DND-41 (cell line): ENCODE measurements at regions not wholly inside any gene's neighbourhood (a gene's known extent, or its start where the extent isn't known, plus 50 kb on each side); places are given as distances from the start of the nearest gene placed in this dataset.

Experiments
- ATAC-seq: fragments of 200-7000 bp; cut with Tn5 transposase; 3 replicates; pipeline ENCODE4 v1.9.1; 2021; ENCODE audit warnings: low read depth; ENCODE audit not compliant: insufficient read depth
- DNase-seq: peaks from one replicate; pipeline ENCODE4 v3.0.0-alpha.2; 2020
- H2AFZ ChIP-seq: 2 replicates; pipeline ENCODE4 v1.6.0; 2012; ENCODE audit warnings: low read depth, low read length
- H3K27ac ChIP-seq: 2 replicates; pipeline ENCODE4 v1.5.1; 2012; ENCODE audit warnings: low read length, inconsistent platforms
- H3K27me3 ChIP-seq: fragments of 200-600 bp; sonication (generic); 2 replicates; pipeline ENCODE4 v1.6.0; 2012; ENCODE audit warnings: low read length, mild to moderate bottlenecking, inconsistent platforms; ENCODE audit not compliant: insufficient read depth, poor library complexity
- H3K36me3 ChIP-seq: 2 replicates; pipeline ENCODE4 v1.5.1; 2012; ENCODE audit warnings: low read length, inconsistent platforms; ENCODE audit not compliant: insufficient read depth
- H3K4me1 ChIP-seq: 2 replicates; pipeline ENCODE4 v1.5.1; 2012; ENCODE audit warnings: mild to moderate bottlenecking, low read length; ENCODE audit not compliant: insufficient read depth
- H3K4me2 ChIP-seq: 2 replicates; pipeline ENCODE4 v1.6.0; 2012; ENCODE audit warnings: mild to moderate bottlenecking, moderate library complexity, low read length, inconsistent platforms; ENCODE audit not compliant: insufficient read depth
- H3K4me3 ChIP-seq, 2 experiments: fragments of 200-600 bp in 1 of 2; shearing (Covaris generic) in 1 of 2; 2 replicates each; pipeline ENCODE4 v1.5.1; 2012 to 2016; ENCODE audit warnings: inconsistent platforms in 2 of 2, low read length in 2 of 2, mild to moderate bottlenecking in 2 of 2, low read depth in 1 of 2, moderate library complexity in 1 of 2
- H3K79me2 ChIP-seq: 2 replicates; pipeline ENCODE4 v1.6.0; 2012; ENCODE audit warnings: low read length, inconsistent platforms; ENCODE audit not compliant: insufficient read depth
- H3K9ac ChIP-seq: 2 replicates; pipeline ENCODE4 v1.6.0; 2012; ENCODE audit warnings: low read depth, mild to moderate bottlenecking, inconsistent platforms, low read length, moderate library complexity
- H3K9me3 ChIP-seq: 2 replicates; pipeline ENCODE4 v1.5.1; 2012; ENCODE audit warnings: low read length, moderate library complexity, mild to moderate bottlenecking, inconsistent platforms; ENCODE audit not compliant: insufficient read depth, severe bottlenecking
- H4K20me1 ChIP-seq: 2 replicates; pipeline ENCODE4 v1.6.0; 2012; ENCODE audit warnings: low read length; ENCODE audit not compliant: insufficient read depth
- EZH2 ChIP-seq: IDR thresholded peaks from 3 replicates; pipeline ENCODE4 v1.6.1; 2012; ENCODE audit warnings: borderline replicate concordance, low read depth, mild to moderate bottlenecking, moderate library complexity, low read length, inconsistent platforms; ENCODE audit not compliant: severe bottlenecking
- TF ChIP-seq, protein P1 (sequence below): IDR thresholded peaks from 2 replicates; pipeline ENCODE4 v1.5.1; 2012; ENCODE audit warnings: borderline replicate concordance, low read length, moderate library complexity, mild to moderate bottlenecking; ENCODE audit not compliant: poor library complexity, severe bottlenecking; ENCODE audit errors: extremely low read depth

DNA sequence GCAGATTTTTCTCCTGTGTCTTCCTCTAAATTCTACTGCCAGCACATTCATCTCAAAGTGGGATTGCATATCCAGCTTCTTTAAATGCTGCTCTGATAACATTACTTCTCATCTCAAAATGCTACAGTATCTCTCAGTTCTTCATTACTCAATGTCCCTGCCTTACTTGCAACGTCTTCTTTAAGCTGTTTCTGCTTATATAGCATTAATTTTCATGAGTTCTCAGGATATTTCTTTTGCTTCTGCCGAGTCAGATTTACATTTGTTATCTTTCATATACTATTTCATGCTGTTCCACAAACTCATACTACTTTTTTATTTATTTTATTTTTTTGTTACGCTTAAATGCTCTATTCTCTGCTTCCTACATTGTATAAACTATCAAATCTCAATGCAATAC is 1223.5 kb upstream of the FAM98A start:
- no peaks in the 10 kb centered on the region for H4K20me1 ChIP-seq
- H3K4me1 ChIP-seq, result no peaks in the 10 kb centered on the region
- no peaks in the 10 kb centered on the region for H3K27me3 ChIP-seq
- H3K79me2 ChIP-seq, result no peaks in the 10 kb centered on the region
- H3K4me2 ChIP-seq, result no peak overlapping the region
- no peak overlapping the region for H3K4me3 ChIP-seq
- no peak overlapping the region for H3K9ac ChIP-seq
- H3K27ac ChIP-seq, result no peak overlapping the region
- no peaks in the 10 kb centered on the region for H3K9me3 ChIP-seq
- no peak overlapping the region for H2AFZ ChIP-seq
- no peak for ATAC-seq
- TF ChIP-seq EZH2, result no peak
- TF ChIP-seq, protein P1, sequence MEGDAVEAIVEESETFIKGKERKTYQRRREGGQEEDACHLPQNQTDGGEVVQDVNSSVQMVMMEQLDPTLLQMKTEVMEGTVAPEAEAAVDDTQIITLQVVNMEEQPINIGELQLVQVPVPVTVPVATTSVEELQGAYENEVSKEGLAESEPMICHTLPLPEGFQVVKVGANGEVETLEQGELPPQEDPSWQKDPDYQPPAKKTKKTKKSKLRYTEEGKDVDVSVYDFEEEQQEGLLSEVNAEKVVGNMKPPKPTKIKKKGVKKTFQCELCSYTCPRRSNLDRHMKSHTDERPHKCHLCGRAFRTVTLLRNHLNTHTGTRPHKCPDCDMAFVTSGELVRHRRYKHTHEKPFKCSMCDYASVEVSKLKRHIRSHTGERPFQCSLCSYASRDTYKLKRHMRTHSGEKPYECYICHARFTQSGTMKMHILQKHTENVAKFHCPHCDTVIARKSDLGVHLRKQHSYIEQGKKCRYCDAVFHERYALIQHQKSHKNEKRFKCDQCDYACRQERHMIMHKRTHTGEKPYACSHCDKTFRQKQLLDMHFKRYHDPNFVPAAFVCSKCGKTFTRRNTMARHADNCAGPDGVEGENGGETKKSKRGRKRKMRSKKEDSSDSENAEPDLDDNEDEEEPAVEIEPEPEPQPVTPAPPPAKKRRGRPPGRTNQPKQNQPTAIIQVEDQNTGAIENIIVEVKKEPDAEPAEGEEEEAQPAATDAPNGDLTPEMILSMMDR, result no peak
- no peak for DNase-seq
- no peaks in the 10 kb centered on the region for H3K36me3 ChIP-seq

GRCh38 chr2:34815052-34815741 is 1216.1 kb upstream of the FAM98A start:
- no peaks in the 10 kb centered on the region for H3K79me2 ChIP-seq
- H3K27ac ChIP-seq, result no peak overlapping the region
- no peak overlapping the region for H3K4me2 ChIP-seq
- H3K9me3 ChIP-seq, result no peaks in the 10 kb centered on the region
- no peak for ATAC-seq
- H3K4me3 ChIP-seq, result no peak overlapping the region
- DNase-seq, result no peak
- no peaks in the 10 kb centered on the region for H3K36me3 ChIP-seq
- no peaks in the 10 kb centered on the region for H4K20me1 ChIP-seq
- TF ChIP-seq EZH2, result no peak
- TF ChIP-seq, protein P1, result no peak
- no peak overlapping the region for H3K9ac ChIP-seq
- no peak overlapping the region for H2AFZ ChIP-seq
- H3K27me3 ChIP-seq, result no peaks in the 10 kb centered on the region
- no peaks in the 10 kb centered on the region for H3K4me1 ChIP-seq

DNA sequence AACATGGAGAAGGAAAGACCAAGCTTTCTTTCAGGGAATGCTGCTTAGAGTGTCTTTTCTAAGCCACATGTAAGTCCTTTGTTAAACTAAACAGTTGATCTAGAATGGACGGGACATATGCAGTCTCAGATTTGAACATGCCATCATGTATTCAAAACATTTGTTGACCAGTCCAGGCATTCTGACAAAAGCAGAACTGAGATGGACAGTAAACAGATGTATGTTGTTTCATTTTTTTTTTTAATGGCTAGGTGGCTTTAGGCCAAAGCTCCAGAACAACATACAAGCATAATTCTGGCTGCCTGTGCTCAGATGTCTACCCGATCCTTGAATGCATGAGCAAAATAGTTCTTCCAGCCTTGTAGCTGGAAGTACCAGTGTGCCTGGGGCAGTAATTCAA is 1211.4 kb upstream of the FAM98A start:
- Histone ChIP-seq H3K9me3 (no peaks in the 10 kb centered on the region), H3K4me1 (no peaks in the 10 kb centered on the region), H4K20me1 (no peaks in the 10 kb centered on the region), H3K36me3 (no peaks in the 10 kb centered on the region), H3K4me2 (no peak overlapping the region), H3K4me3 (no peak overlapping the region), H3K79me2 (no peaks in the 10 kb centered on the region), H2AFZ (no peak overlapping the region), H3K27me3 (no peaks in the 10 kb centered on the region), H3K9ac (no peak overlapping the region), H3K27ac (no peak overlapping the region)
- TF ChIP-seq, protein P1, result no peak
- TF ChIP-seq EZH2, result no peak
- ATAC-seq, result no peak
- no peak for DNase-seq
